ENCODE measurements at regions not wholly inside any gene's neighbourhood (a gene's known extent, or its start where the extent isn't known, plus 50 kb on each side); places are given as distances from the start of the nearest gene placed in this dataset.

GRCh38 chr10:124271676-124272075, 147.0 kb downstream of the OAT start:
- intact Hi-C loops (cut with DNase I), result no loop called here
- DNase-seq (ENCODE audit: low spot score) (no peak), ATAC-seq (no peak)

- intact Hi-C loops (cut with DNase I), result no loop called here
- DNase-seq (ENCODE audit: low spot score), result no peak
- no peak for ATAC-seq
These were observed 148.0 kb downstream of the OAT start for GRCh38 chr10:124270530-124271327.

GRCh38 chr10:124268976-124269375, 149.7 kb downstream of the OAT start:
- no peak for DNase-seq (ENCODE audit: low spot score)
- no peak for ATAC-seq
- intact Hi-C loops (cut with DNase I), result no loop called here

GRCh38 chr10:124267911-124268549, 150.7 kb downstream of the OAT start:
- intact Hi-C loops (cut with DNase I), result no loop called here
- ATAC-seq, result no peak
- DNase-seq (ENCODE audit: low spot score), result no peak

- intact Hi-C loops (cut with DNase I), result no loop called here
These were observed 151.4 kb downstream of the OAT start for GRCh38 chr10:124267231-124267885.

GRCh38 chr10:124266468-124267230, 152.1 kb downstream of the OAT start:
- DNase-seq (ENCODE audit: low spot score) (no peak), ATAC-seq (no peak)
- intact Hi-C loops (cut with DNase I), result no loop called here

More at GRCh38 chr10:124267231-124267885, 151.4 kb downstream of the OAT start:
- ATAC-seq (no peak), DNase-seq (ENCODE audit: low spot score) (no peak)

GRCh38 chr10:124265776-124266467, 152.8 kb downstream of the OAT start:
- DNase-seq (ENCODE audit: low spot score) (no peak), ATAC-seq (no peak)
- intact Hi-C loops (cut with DNase I), result no loop called here

GRCh38 chr10:124265391-124265745, 153.4 kb downstream of the OAT start:
- no peak for DNase-seq (ENCODE audit: low spot score)
- intact Hi-C loops (cut with DNase I), result no loop called here
- no peak for ATAC-seq

- intact Hi-C loops (cut with DNase I), result no loop called here
- no peak for ATAC-seq
- DNase-seq (ENCODE audit: low spot score), result no peak
These were observed 153.9 kb downstream of the OAT start for GRCh38 chr10:124264711-124265390.

GRCh38 chr10:124264271-124264670, 154.5 kb downstream of the OAT start:
- no peak for ATAC-seq
- intact Hi-C loops (cut with DNase I), result no loop called here

GRCh38 chr10:124263726-124264125, 155.0 kb downstream of the OAT start:
- no peak for DNase-seq (ENCODE audit: low spot score)
- intact Hi-C loops (cut with DNase I), result no loop called here

More at GRCh38 chr10:124264271-124264670, 154.5 kb downstream of the OAT start:
- no peak for DNase-seq (ENCODE audit: low spot score)

GRCh38 chr10:124262971-124263370, 155.8 kb downstream of the OAT start:
- DNase-seq (ENCODE audit: low spot score) (no peak), ATAC-seq (peak; percentile 19)
- intact Hi-C loops (cut with DNase I), result no loop called here

More at GRCh38 chr10:124263726-124264125, 155.0 kb downstream of the OAT start:
- ATAC-seq, result no peak

- intact Hi-C loops (cut with DNase I), result no loop called here
- ATAC-seq (peak; percentile 60), DNase-seq (ENCODE audit: low spot score) (no peak)
These were observed 156.4 kb downstream of the OAT start for GRCh38 chr10:124262234-124262865.

GRCh38 chr10:124259139-124259825, 159.4 kb downstream of the OAT start:
- DNase-seq (ENCODE audit: low spot score), result no peak
- ATAC-seq, result no peak
- intact Hi-C loops (cut with DNase I), result no loop called here

- intact Hi-C loops (cut with DNase I), result no loop called here
- DNase-seq (ENCODE audit: low spot score) (no peak), ATAC-seq (no peak)
These were observed 160.9 kb downstream of the OAT start for GRCh38 chr10:124257781-124258180.

- intact Hi-C loops (cut with DNase I), result no loop called here
- DNase-seq (ENCODE audit: low spot score) (no peak), ATAC-seq (no peak)
These were observed 162.6 kb downstream of the OAT start for GRCh38 chr10:124256151-124256550.

GRCh38 chr10:124255556-124255955, 162.2 kb upstream of the CHST15 start:
- intact Hi-C loops (cut with DNase I), result no loop called here

More at GRCh38 chr10:124255556-124255955, 162.2 kb upstream of the CHST15 start:
- ATAC-seq, result no peak
- DNase-seq (ENCODE audit: low spot score), result no peak

All from sciatic nerve (tissue), 2 donors.